ENCODE measurements at regions not wholly inside any gene's neighbourhood (a gene's known extent, or its start where the extent isn't known, plus 50 kb on each side); places are given as distances from the start of the nearest gene placed in this dataset.

- no peak for TF ChIP-seq CTCF (conservative IDR thresholded peaks at IDR 0.05; ENCODE audit: low read depth)
- DNase-seq (ENCODE audit: low spot score): no peak
- ChIA-PET POLR2A (ENCODE audit: low non-redundant PET) (no interaction called here), CTCF (no interaction called here)
- no peak overlapping the region for H3K27ac ChIP-seq
These were observed 95.1 kb upstream of the PPP2R2D start for GRCh38 chr10:131805696-131806095.

DNA sequence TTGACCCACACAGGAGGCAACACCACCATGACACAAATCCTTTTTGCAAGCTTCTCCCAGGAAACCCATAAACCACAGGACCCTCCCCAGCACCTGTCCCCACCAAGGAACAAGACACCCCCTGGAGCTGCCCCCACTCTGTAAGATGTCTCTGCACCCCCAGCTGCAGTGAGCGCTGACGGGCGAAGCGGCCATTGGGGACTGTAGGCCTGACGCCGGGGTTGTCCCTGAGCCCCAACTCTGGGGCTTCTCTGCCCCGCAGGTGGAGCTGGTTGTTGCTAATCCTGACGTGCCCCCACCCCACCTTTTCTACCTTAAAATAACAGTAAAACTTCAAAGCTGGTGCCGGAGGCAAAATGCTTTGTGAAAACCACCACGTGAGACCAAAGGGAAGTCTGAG lies 94.7 kb upstream of the PPP2R2D start:
- CTCF ChIA-PET: interaction anchor here (0.7 kb wide), 1 partner anchor 73 kb away, joined by 3 read pairs; no protein-coding TSS in a partner anchor
- TF ChIP-seq CTCF (conservative IDR thresholded peaks at IDR 0.05; ENCODE audit: low read depth): no peak
- POLR2A ChIA-PET (ENCODE audit: low non-redundant PET): no interaction called here
- H3K27ac ChIP-seq: no peak overlapping the region
- no peak for DNase-seq (ENCODE audit: low spot score)

- POLR2A ChIA-PET (ENCODE audit: low non-redundant PET): no interaction called here
- no peak overlapping the region for H3K27ac ChIP-seq
- no peak for DNase-seq (ENCODE audit: low spot score)
- CTCF ChIA-PET: interaction anchor here (0.7 kb wide), 1 partner anchor 74 kb away, joined by 3 read pairs; no protein-coding TSS in a partner anchor
- TF ChIP-seq CTCF (conservative IDR thresholded peaks at IDR 0.05; ENCODE audit: low read depth): no peak
These were observed 94.0 kb upstream of the PPP2R2D start for GRCh38 chr10:131806646-131807317.

DNA sequence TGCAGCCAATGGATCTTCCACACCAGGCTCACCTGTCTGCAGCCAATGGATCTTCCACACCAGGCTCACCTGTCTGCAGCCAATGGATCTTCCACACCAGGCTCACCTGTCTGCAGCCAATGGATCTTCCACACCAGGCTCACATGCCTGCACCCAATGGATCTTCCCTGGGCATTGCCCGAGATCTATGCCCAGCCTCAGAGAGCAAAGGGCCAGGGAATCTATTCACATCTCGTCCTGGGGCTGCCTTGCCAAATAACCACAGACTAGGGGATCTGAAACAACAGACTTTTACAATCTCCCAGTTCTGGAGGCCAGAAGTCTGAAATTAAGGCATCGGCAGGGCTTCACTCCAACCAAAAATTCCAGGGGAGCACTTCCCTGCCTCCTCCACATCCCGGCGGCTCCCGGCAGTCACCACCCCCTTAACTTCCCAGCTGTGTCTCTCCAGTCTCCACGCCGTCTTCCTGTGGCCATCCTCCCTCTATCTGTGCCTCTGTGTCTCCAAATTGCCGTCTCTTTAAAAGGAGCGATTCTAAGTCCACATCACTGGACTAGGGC lies 92.4 kb upstream of the PPP2R2D start:
- no peak for TF ChIP-seq CTCF (conservative IDR thresholded peaks at IDR 0.05; ENCODE audit: low read depth)
- ChIA-PET POLR2A (ENCODE audit: low non-redundant PET) (no interaction called here), CTCF (no interaction called here)
- no peak overlapping the region for H3K27ac ChIP-seq
- no peak for DNase-seq (ENCODE audit: low spot score)

DNA sequence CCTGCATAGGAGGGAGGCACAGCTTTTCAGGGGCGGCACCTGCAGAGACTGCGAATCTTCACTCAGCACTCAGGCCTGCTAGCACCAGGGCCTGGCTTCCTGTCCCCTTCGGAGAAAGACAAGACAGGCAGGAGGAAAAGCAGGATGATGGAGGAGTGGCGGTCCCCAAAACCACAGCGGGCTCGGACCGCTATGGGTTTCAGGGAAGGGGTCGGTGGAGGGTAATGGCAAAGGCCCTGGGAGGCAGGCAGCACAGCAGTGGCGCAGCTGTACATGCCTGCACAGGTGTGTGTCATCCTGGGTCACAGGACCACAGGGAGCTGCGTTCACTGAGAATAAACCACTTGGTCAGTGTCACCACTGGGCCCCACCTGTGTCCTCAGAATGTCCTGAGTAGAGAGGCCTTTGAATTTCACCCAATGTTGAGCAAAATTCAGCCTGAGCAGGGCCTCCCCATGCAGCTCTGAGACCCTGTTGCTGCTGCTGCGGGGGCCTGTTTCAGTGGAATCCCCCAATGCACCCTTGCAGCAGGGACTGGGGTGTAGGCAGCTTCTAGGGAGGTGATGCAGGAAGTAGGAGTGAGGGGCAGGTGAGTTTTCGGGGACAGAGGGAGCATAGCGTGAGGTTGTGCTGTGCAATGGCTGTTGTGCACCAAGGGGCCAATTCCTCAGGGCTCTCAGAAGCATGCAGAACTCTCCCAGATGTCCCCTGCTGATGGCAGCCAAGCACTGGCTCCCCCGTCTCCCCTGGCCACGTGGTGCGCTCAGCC lies 90.6 kb upstream of the PPP2R2D start:
- ChIA-PET CTCF (interaction anchor here (0.6 kb wide), 1 partner anchor 26 kb away, joined by 4 read pairs; no protein-coding TSS in a partner anchor), POLR2A (ENCODE audit: low non-redundant PET) (no interaction called here)

More for the DNA sequence above, 90.6 kb upstream of the PPP2R2D start:
- TF ChIP-seq CTCF (conservative IDR thresholded peaks at IDR 0.05; ENCODE audit: low read depth): no peak
- no peak overlapping the region for H3K27ac ChIP-seq
- no peak for DNase-seq (ENCODE audit: low spot score)
